ENCODE measurements at regions not wholly inside any gene's neighbourhood (a gene's known extent, or its start where the extent isn't known, plus 50 kb on each side); places are given as distances from the start of the nearest gene placed in this dataset.

DNA sequence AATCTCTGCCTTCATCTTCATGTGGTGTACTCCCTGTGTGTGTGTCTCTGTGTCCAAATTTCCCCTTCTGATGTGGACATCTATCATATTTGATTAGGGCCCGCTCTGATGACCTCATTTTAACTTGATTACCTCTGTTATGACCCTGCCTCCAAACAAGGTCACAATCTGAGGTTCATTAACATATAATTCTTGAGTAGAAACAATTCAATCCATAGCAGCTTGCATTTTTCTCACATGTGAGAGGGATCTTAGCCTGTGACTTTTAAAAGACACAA is 130.9 kb upstream of the RAB4A start:
- no peaks in the 10 kb centered on the region for H3K4me1 ChIP-seq
- no peak for TF ChIP-seq EP300 (IDR thresholded peaks at IDR 0.05)
- TF ChIP-seq, protein P1, sequence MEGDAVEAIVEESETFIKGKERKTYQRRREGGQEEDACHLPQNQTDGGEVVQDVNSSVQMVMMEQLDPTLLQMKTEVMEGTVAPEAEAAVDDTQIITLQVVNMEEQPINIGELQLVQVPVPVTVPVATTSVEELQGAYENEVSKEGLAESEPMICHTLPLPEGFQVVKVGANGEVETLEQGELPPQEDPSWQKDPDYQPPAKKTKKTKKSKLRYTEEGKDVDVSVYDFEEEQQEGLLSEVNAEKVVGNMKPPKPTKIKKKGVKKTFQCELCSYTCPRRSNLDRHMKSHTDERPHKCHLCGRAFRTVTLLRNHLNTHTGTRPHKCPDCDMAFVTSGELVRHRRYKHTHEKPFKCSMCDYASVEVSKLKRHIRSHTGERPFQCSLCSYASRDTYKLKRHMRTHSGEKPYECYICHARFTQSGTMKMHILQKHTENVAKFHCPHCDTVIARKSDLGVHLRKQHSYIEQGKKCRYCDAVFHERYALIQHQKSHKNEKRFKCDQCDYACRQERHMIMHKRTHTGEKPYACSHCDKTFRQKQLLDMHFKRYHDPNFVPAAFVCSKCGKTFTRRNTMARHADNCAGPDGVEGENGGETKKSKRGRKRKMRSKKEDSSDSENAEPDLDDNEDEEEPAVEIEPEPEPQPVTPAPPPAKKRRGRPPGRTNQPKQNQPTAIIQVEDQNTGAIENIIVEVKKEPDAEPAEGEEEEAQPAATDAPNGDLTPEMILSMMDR (IDR thresholded peaks at IDR 0.05), result no peak
- no peak for TF ChIP-seq POLR2AphosphoS5 (IDR thresholded peaks at IDR 0.05)
- TF ChIP-seq POLR2A (IDR thresholded peaks at IDR 0.05), result no peak
- no peaks in the 10 kb centered on the region for H3K9me3 ChIP-seq
- H3K27ac ChIP-seq, result no peak overlapping the region
- H3K27me3 ChIP-seq, result no peaks in the 10 kb centered on the region
- no peaks in the 10 kb centered on the region for H3K36me3 ChIP-seq
- H3K4me3 ChIP-seq, result no peak overlapping the region
- ATAC-seq, result no peak
- WGBS, 2 donors (ENCODE audit: low coverage in 1 of 2), result no CpG with 5 or more reads among the region's 1 CpG

DNA sequence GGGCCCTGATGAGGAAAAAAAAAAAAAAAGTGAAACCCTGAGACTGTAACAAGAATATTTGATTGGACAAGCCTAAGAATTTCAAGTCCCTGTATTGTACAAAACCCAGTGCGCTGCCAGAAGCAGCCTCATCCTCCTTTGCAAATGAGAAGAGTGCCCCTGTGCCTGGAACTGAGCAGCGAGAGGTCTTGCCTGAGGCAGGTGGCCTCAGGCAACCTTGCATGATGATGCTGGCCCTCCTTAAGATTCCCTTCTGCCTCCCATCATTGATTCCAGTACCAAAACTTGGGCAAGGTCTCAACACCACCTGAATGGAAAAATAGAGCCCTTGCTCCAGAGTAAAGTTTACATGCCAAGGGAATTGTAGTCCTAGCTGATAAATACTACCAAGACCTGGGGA is 129.6 kb upstream of the RAB4A start:
- 88 to 100% methylated on average over 1 to 2 of the region's 2 CpGs for WGBS, 2 donors (ENCODE audit: low coverage in 1 of 2)

DNA sequence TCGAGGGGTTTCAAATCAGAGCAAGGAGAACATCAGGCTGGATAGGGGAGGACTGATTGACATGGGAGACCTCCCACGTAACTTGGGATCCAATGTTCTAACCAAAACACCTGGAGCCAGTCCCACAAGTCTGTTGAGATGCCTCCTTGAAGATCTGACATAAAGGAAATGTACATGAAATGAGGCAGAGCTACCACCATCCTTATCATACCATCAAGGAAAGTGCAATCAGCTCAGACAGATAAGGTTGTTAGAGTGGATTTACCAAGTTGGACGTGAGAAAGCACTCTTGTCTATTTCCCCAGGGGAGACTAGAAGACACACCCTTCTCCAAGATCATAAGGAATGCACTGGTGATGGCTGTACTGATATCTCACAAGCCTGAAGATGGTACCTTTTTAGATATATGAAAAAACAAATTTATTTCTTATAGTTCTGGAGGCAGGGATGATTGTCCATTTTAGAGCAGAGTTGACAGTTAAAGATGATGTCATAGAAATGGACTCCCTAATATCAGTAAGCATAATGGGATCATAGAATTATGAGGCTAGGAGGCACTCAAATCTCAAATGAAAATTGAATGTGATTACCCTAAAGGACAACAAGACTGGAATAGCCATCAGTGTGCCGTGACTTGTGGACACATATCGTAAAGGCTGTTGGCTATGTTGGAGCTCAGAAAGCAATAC is 129.1 kb upstream of the RAB4A start:
- Histone ChIP-seq H3K4me1 (peaks cover 0 to 6% (median 0%) of the 10 kb centered on the region in 3 donors), H3K4me3 (no peak overlapping the region), H3K9me3 (no peaks in the 10 kb centered on the region), H3K36me3 (no peaks in the 10 kb centered on the region), H3K27me3 (no peaks in the 10 kb centered on the region), H3K27ac (no peak overlapping the region)
- no peak for TF ChIP-seq POLR2A (IDR thresholded peaks at IDR 0.05)
- no peak for TF ChIP-seq EP300 (IDR thresholded peaks at IDR 0.05)
- TF ChIP-seq, protein P1 (IDR thresholded peaks at IDR 0.05), result no peak
- no peak for TF ChIP-seq POLR2AphosphoS5 (IDR thresholded peaks at IDR 0.05)
- ATAC-seq, result no peak
- WGBS, 2 donors (ENCODE audit: low coverage in 1 of 2), result 90 to 91% methylated on average over 5 of the region's 5 CpGs

More for the DNA sequence above, 129.6 kb upstream of the RAB4A start:
- ATAC-seq, result no peak
- TF ChIP-seq, protein P1 (IDR thresholded peaks at IDR 0.05), result no peak
- TF ChIP-seq POLR2AphosphoS5 (IDR thresholded peaks at IDR 0.05), result no peak
- TF ChIP-seq POLR2A (IDR thresholded peaks at IDR 0.05), result no peak
- TF ChIP-seq EP300 (IDR thresholded peaks at IDR 0.05), result no peak
- no peaks in the 10 kb centered on the region for H3K36me3 ChIP-seq
- H3K27me3 ChIP-seq, result no peaks in the 10 kb centered on the region
- H3K4me3 ChIP-seq, result no peak overlapping the region
- H3K4me1 ChIP-seq, result peaks cover 0 to under 1% (median 0%) of the 10 kb centered on the region in 3 donors
- H3K27ac ChIP-seq, result no peak overlapping the region
- no peaks in the 10 kb centered on the region for H3K9me3 ChIP-seq

DNA sequence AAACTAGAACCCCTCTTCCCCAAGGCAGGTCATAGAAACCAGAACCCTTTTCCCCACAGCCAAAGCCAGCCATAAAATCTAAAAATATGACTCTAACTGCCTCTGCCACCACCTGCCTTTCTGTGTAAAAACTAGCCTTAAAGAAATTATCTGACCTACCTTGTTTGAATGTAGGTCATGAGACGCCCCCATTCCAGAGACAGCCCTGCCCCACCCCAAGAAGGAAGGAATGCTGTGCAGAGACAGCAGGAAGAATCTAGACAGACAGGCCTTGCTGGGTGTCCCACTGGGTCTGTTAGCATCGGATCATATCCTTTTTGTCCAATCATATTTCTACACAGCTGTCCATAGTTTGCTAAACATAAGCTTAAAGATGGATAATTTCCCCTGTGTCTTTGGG is 128.4 kb upstream of the RAB4A start:
- Histone ChIP-seq H3K36me3 (no peaks in the 10 kb centered on the region), H3K9me3 (no peaks in the 10 kb centered on the region), H3K27ac (no peak overlapping the region), H3K4me3 (no peak overlapping the region), H3K4me1 (peaks cover 0 to 11% (median 0%) of the 10 kb centered on the region in 3 donors), H3K27me3 (no peaks in the 10 kb centered on the region)
- no peak for TF ChIP-seq POLR2AphosphoS5 (IDR thresholded peaks at IDR 0.05)
- no peak for TF ChIP-seq POLR2A (IDR thresholded peaks at IDR 0.05)
- 96 to 100% methylated on average over 2 of the region's 2 CpGs for WGBS, 2 donors (ENCODE audit: low coverage in 1 of 2)
- ATAC-seq, result no peak

DNA sequence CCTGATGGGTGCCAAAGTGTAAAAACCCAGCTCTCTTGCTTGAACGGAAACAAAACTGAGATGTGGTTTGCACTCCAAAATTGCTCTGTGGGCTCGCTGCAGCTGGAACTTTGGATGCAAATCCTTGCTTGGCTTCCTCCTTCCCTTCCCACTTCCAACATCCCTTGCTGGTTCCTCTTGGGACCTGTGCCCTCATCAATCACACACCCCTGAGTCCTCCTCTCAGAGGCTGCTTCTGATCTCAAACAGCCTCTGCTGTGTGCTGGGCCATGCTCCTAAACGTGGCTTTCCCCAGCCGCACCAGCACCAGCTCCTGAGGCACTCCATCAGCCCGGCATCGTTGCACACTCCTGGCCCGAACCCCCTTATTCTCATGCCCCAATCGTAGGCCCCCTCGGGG is 124.3 kb upstream of the RAB4A start:
- 43 to 56% methylated on average over 4 to 7 of the region's 9 CpGs for WGBS, 2 donors (ENCODE audit: low coverage in 1 of 2)
- TF ChIP-seq, protein P1 (IDR thresholded peaks at IDR 0.05), result no peak
- TF ChIP-seq POLR2A (IDR thresholded peaks at IDR 0.05) (no peak), EP300 (IDR thresholded peaks at IDR 0.05) (no peak), POLR2AphosphoS5 (IDR thresholded peaks at IDR 0.05) (no peak)
- no peaks in the 10 kb centered on the region for H3K9me3 ChIP-seq
- ATAC-seq, result no peak
- no peak overlapping the region for H3K4me3 ChIP-seq
- no peaks in the 10 kb centered on the region for H3K27me3 ChIP-seq
- H3K4me1 ChIP-seq, result peaks cover 0 to 11% (median 0%) of the 10 kb centered on the region in 3 donors
- H3K27ac ChIP-seq, result no peak overlapping the region
- no peaks in the 10 kb centered on the region for H3K36me3 ChIP-seq
